Muscle layer of colon (tissue), 2 donors: ENCODE measurements at regions not wholly inside any gene's neighbourhood (a gene's known extent, or its start where the extent isn't known, plus 50 kb on each side); places are given as distances from the start of the nearest gene placed in this dataset.

Experiments used
- H3K27ac ChIP-seq: one replicate; pipeline ENCODE4 v1.7.0; 2013; ENCODE audit warnings: low read depth, mild to moderate bottlenecking, low read length, moderate library complexity
- H3K27me3 ChIP-seq, 2 donors: one replicate each; pipeline ENCODE4 v1.7.0; 2013; ENCODE audit warnings: low read length in 2 of 2, mild to moderate bottlenecking in 2 of 2; ENCODE audit not compliant: insufficient read depth in 2 of 2, control insufficient read depth in 1 of 2
- H3K36me3 ChIP-seq: one replicate; pipeline ENCODE4 v1.7.0; 2013; ENCODE audit warnings: mild to moderate bottlenecking, low read length; ENCODE audit not compliant: insufficient read depth
- H3K4me1 ChIP-seq: one replicate; pipeline ENCODE4 v1.7.0; 2013; ENCODE audit warnings: mild to moderate bottlenecking, low read length; ENCODE audit not compliant: insufficient read depth
- H3K4me3 ChIP-seq, 2 donors: one replicate each; pipeline ENCODE4 v1.7.0; 2013; ENCODE audit warnings: low read length in 2 of 2, low read depth in 1 of 2, mild to moderate bottlenecking in 1 of 2, moderate library complexity in 1 of 2
- H3K9ac ChIP-seq: one replicate; pipeline ENCODE4 v1.7.0; 2013; ENCODE audit warnings: low read length
- H3K9me3 ChIP-seq: one replicate; pipeline ENCODE4 v1.7.0; 2013; ENCODE audit warnings: mild to moderate bottlenecking, low read length
- donor health status: abdominal sarcoma.
- donor health status: Adenocarcinoma of cecum.

- Histone ChIP-seq H3K36me3 (no peaks in the 10 kb centered on the region), H3K4me3 (no peak overlapping the region), H3K27me3 (no peaks in the 10 kb centered on the region), H3K4me1 (no peaks in the 10 kb centered on the region), H3K27ac (no peak overlapping the region), H3K9me3 (no peaks in the 10 kb centered on the region), H3K9ac (no peak overlapping the region)
These were observed 138.6 kb upstream of the GLI2 start for GRCh38 chr2:120596990-120597594.

- no peaks in the 10 kb centered on the region for H3K9me3 ChIP-seq
- no peaks in the 10 kb centered on the region for H3K4me1 ChIP-seq
- no peak overlapping the region for H3K9ac ChIP-seq
- H3K4me3 ChIP-seq, result no peak overlapping the region
- H3K27me3 ChIP-seq, result no peaks in the 10 kb centered on the region
- H3K27ac ChIP-seq, result no peak overlapping the region
- H3K36me3 ChIP-seq, result no peaks in the 10 kb centered on the region
These were observed 138.0 kb upstream of the GLI2 start for GRCh38 chr2:120597595-120598193.

GRCh38 chr2:120598416-120598815, 137.3 kb upstream of the GLI2 start:
- H3K4me3 ChIP-seq, result no peak overlapping the region
- H3K9ac ChIP-seq, result no peak overlapping the region
- H3K9me3 ChIP-seq, result no peaks in the 10 kb centered on the region
- H3K36me3 ChIP-seq, result no peaks in the 10 kb centered on the region
- H3K27ac ChIP-seq, result no peak overlapping the region
- H3K4me1 ChIP-seq, result no peaks in the 10 kb centered on the region
- no peaks in the 10 kb centered on the region for H3K27me3 ChIP-seq

GRCh38 chr2:120599072-120599471, 136.6 kb upstream of the GLI2 start:
- no peaks in the 10 kb centered on the region for H3K36me3 ChIP-seq
- H3K9me3 ChIP-seq, result no peaks in the 10 kb centered on the region
- H3K4me1 ChIP-seq, result no peaks in the 10 kb centered on the region
- H3K4me3 ChIP-seq, result no peak overlapping the region
- no peak overlapping the region for H3K9ac ChIP-seq
- no peak overlapping the region for H3K27ac ChIP-seq
- H3K27me3 ChIP-seq, result no peaks in the 10 kb centered on the region

- Histone ChIP-seq H3K9ac (no peak overlapping the region), H3K4me1 (no peaks in the 10 kb centered on the region), H3K36me3 (no peaks in the 10 kb centered on the region), H3K4me3 (no peak overlapping the region), H3K9me3 (no peaks in the 10 kb centered on the region), H3K27ac (no peak overlapping the region), H3K27me3 (no peaks in the 10 kb centered on the region)
These were observed 136.0 kb upstream of the GLI2 start for GRCh38 chr2:120599656-120600055.

- H3K9ac ChIP-seq, result no peak overlapping the region
- no peaks in the 10 kb centered on the region for H3K27me3 ChIP-seq
- no peaks in the 10 kb centered on the region for H3K4me1 ChIP-seq
- no peak overlapping the region for H3K4me3 ChIP-seq
- H3K9me3 ChIP-seq, result no peaks in the 10 kb centered on the region
- no peaks in the 10 kb centered on the region for H3K36me3 ChIP-seq
- no peak overlapping the region for H3K27ac ChIP-seq
These were observed 135.3 kb upstream of the GLI2 start for GRCh38 chr2:120600335-120600734.

- no peak overlapping the region for H3K4me3 ChIP-seq
- no peaks in the 10 kb centered on the region for H3K27me3 ChIP-seq
- H3K36me3 ChIP-seq, result no peaks in the 10 kb centered on the region
- H3K27ac ChIP-seq, result no peak overlapping the region
- no peak overlapping the region for H3K9ac ChIP-seq
- H3K9me3 ChIP-seq, result no peaks in the 10 kb centered on the region
- H3K4me1 ChIP-seq, result no peaks in the 10 kb centered on the region
These were observed 134.9 kb upstream of the GLI2 start for GRCh38 chr2:120600786-120601185.

GRCh38 chr2:120601566-120601965, 134.1 kb upstream of the GLI2 start:
- Histone ChIP-seq H3K9ac (no peak overlapping the region), H3K9me3 (no peaks in the 10 kb centered on the region), H3K4me1 (no peaks in the 10 kb centered on the region), H3K4me3 (no peak overlapping the region), H3K36me3 (no peaks in the 10 kb centered on the region), H3K27ac (no peak overlapping the region), H3K27me3 (no peaks in the 10 kb centered on the region)

- H3K4me1 ChIP-seq, result no peaks in the 10 kb centered on the region
- no peaks in the 10 kb centered on the region for H3K9me3 ChIP-seq
- H3K9ac ChIP-seq, result no peak overlapping the region
- H3K36me3 ChIP-seq, result no peaks in the 10 kb centered on the region
- H3K27ac ChIP-seq, result no peak overlapping the region
- no peak overlapping the region for H3K4me3 ChIP-seq
- H3K27me3 ChIP-seq, result no peaks in the 10 kb centered on the region
These were observed 133.4 kb upstream of the GLI2 start for GRCh38 chr2:120602251-120602650.

GRCh38 chr2:120604767-120605166, 130.9 kb upstream of the GLI2 start:
- Histone ChIP-seq H3K9ac (no peak overlapping the region), H3K4me3 (no peak overlapping the region), H3K27ac (no peak overlapping the region), H3K36me3 (no peaks in the 10 kb centered on the region), H3K27me3 (no peaks in the 10 kb centered on the region), H3K9me3 (no peaks in the 10 kb centered on the region), H3K4me1 (no peaks in the 10 kb centered on the region)

- H3K4me3 ChIP-seq, result no peak overlapping the region
These were observed 130.3 kb upstream of the GLI2 start for GRCh38 chr2:120605231-120605935.

GRCh38 chr2:120606280-120606679, 129.4 kb upstream of the GLI2 start:
- H3K9ac ChIP-seq, result no peak overlapping the region

More at GRCh38 chr2:120605231-120605935, 130.3 kb upstream of the GLI2 start:
- Histone ChIP-seq H3K4me1 (no peaks in the 10 kb centered on the region), H3K27ac (no peak overlapping the region), H3K9ac (no peak overlapping the region), H3K9me3 (no peaks in the 10 kb centered on the region), H3K27me3 (no peaks in the 10 kb centered on the region), H3K36me3 (no peaks in the 10 kb centered on the region)

More at GRCh38 chr2:120606280-120606679, 129.4 kb upstream of the GLI2 start:
- Histone ChIP-seq H3K27ac (no peak overlapping the region), H3K27me3 (no peaks in the 10 kb centered on the region), H3K4me3 (no peak overlapping the region), H3K9me3 (no peaks in the 10 kb centered on the region), H3K4me1 (no peaks in the 10 kb centered on the region), H3K36me3 (no peaks in the 10 kb centered on the region)
